Activated T-cell treated with anti-CD3 and anti-CD28 coated beads, Interleukin-2, amount 50 U/mL, for 4 hours (primary cell): ENCODE measurements at regions not wholly inside any gene's neighbourhood (a gene's known extent, or its start where the extent isn't known, plus 50 kb on each side); places are given as distances from the start of the nearest gene placed in this dataset.

ENCODE experiments used
- ATAC-seq, 2 donors: fragments of 200-7000 bp; cut with Tn5 transposase; one replicate each; pipeline ENCODE4 v1.10.0; 2021
- DNase-seq: peaks from one replicate; pipeline ENCODE4 v3.0.0-alpha.2; 2020
- H3K27me3 Mint-ChIP-seq: one replicate; pipeline ENCODE4 v1.8.0; 2021; ENCODE audit warnings: low read depth, mixed read lengths
- H3K36me3 Mint-ChIP-seq: one replicate; pipeline ENCODE4 v1.8.0; 2022; ENCODE audit warnings: mixed read lengths; ENCODE audit not compliant: insufficient read depth
- H3K4me1 Mint-ChIP-seq: one replicate; pipeline ENCODE4 v1.8.0; 2021; ENCODE audit warnings: low read depth, mixed read lengths
- H3K4me3 Mint-ChIP-seq: one replicate; pipeline ENCODE4 v1.8.0; 2021; ENCODE audit warnings: mild to moderate bottlenecking, moderate library complexity, mixed read lengths
- H3K9me3 Mint-ChIP-seq: one replicate; pipeline ENCODE4 v1.8.0; 2021; ENCODE audit warnings: mixed read lengths

GRCh38 chr21:35216996-35217395 lies 167.9 kb upstream of the RUNX1 start:
- Mint-ChIP-seq H3K4me1 (peaks cover 18% of the 10 kb centered on the region), H3K27me3 (no peaks in the 10 kb centered on the region), H3K36me3 (no peaks in the 10 kb centered on the region), H3K9me3 (no peaks in the 10 kb centered on the region), H3K4me3 (no peak overlapping the region)
- ATAC-seq: no peak
- no peak for DNase-seq

GRCh38 chr21:35215870-35216269 lies 166.8 kb upstream of the RUNX1 start:
- Mint-ChIP-seq H3K36me3 (no peaks in the 10 kb centered on the region), H3K4me3 (no peak overlapping the region), H3K4me1 (peaks cover 12% of the 10 kb centered on the region), H3K27me3 (no peaks in the 10 kb centered on the region), H3K9me3 (no peaks in the 10 kb centered on the region)
- no peak for ATAC-seq
- no peak for DNase-seq

GRCh38 chr21:35212393-35213127 lies 163.5 kb upstream of the RUNX1 start:
- H3K27me3 Mint-ChIP-seq: no peaks in the 10 kb centered on the region
- peaks cover 11% of the 10 kb centered on the region for H3K9me3 Mint-ChIP-seq
- H3K4me1 Mint-ChIP-seq: peaks cover 2% of the 10 kb centered on the region
- DNase-seq: no peak
- ATAC-seq: no peak
- no peaks in the 10 kb centered on the region for H3K36me3 Mint-ChIP-seq
- no peak overlapping the region for H3K4me3 Mint-ChIP-seq

GRCh38 chr21:35211782-35212181 lies 162.7 kb upstream of the RUNX1 start:
- H3K36me3 Mint-ChIP-seq: no peaks in the 10 kb centered on the region
- H3K4me1 Mint-ChIP-seq: peaks cover under 1% of the 10 kb centered on the region
- DNase-seq: no peak
- H3K9me3 Mint-ChIP-seq: peaks cover 11% of the 10 kb centered on the region
- ATAC-seq: no peak
- H3K4me3 Mint-ChIP-seq: no peak overlapping the region
- no peaks in the 10 kb centered on the region for H3K27me3 Mint-ChIP-seq

GRCh38 chr21:35210093-35210492 lies 161.0 kb upstream of the RUNX1 start:
- no peaks in the 10 kb centered on the region for H3K36me3 Mint-ChIP-seq
- DNase-seq (no peak), ATAC-seq (no peak)
- H3K4me3 Mint-ChIP-seq: no peak overlapping the region
- H3K9me3 Mint-ChIP-seq: peaks cover 11% of the 10 kb centered on the region
- H3K27me3 Mint-ChIP-seq: no peaks in the 10 kb centered on the region
- H3K4me1 Mint-ChIP-seq: peaks cover 15% of the 10 kb centered on the region

- peaks cover 11% of the 10 kb centered on the region for H3K9me3 Mint-ChIP-seq
- no peak overlapping the region for H3K4me3 Mint-ChIP-seq
- no peaks in the 10 kb centered on the region for H3K27me3 Mint-ChIP-seq
- ATAC-seq: no peak
- H3K36me3 Mint-ChIP-seq: no peaks in the 10 kb centered on the region
- H3K4me1 Mint-ChIP-seq: peaks cover 21% of the 10 kb centered on the region
- DNase-seq: no peak
These were observed 159.9 kb upstream of the RUNX1 start for GRCh38 chr21:35208810-35209517.

- DNase-seq (no peak), ATAC-seq (no peak)
- no peaks in the 10 kb centered on the region for H3K27me3 Mint-ChIP-seq
- H3K4me1 Mint-ChIP-seq: peaks cover 26% of the 10 kb centered on the region
- peaks cover 11% of the 10 kb centered on the region for H3K9me3 Mint-ChIP-seq
- no peaks in the 10 kb centered on the region for H3K36me3 Mint-ChIP-seq
- H3K4me3 Mint-ChIP-seq: no peak overlapping the region
These were observed 159.0 kb upstream of the RUNX1 start for GRCh38 chr21:35208104-35208503.

GRCh38 chr21:35207322-35207721 lies 158.2 kb upstream of the RUNX1 start:
- no peak for ATAC-seq
- peaks cover 26% of the 10 kb centered on the region for H3K4me1 Mint-ChIP-seq
- H3K4me3 Mint-ChIP-seq: no peak overlapping the region
- no peak for DNase-seq
- peaks cover 11% of the 10 kb centered on the region for H3K9me3 Mint-ChIP-seq
- H3K36me3 Mint-ChIP-seq: no peaks in the 10 kb centered on the region
- H3K27me3 Mint-ChIP-seq: no peaks in the 10 kb centered on the region

GRCh38 chr21:35206141-35207125 lies 157.3 kb upstream of the RUNX1 start:
- peak overlapping the region; percentile 43 for H3K4me3 Mint-ChIP-seq
- H3K36me3 Mint-ChIP-seq: no peaks in the 10 kb centered on the region
- ATAC-seq (peak in 1 of 2 donors; percentile 7), DNase-seq (no peak)
- peaks cover 11% of the 10 kb centered on the region for H3K9me3 Mint-ChIP-seq
- peaks cover 26% of the 10 kb centered on the region for H3K4me1 Mint-ChIP-seq
- H3K27me3 Mint-ChIP-seq: no peaks in the 10 kb centered on the region

- H3K4me3 Mint-ChIP-seq: peak overlapping the region; percentile 79
- peaks cover 26% of the 10 kb centered on the region for H3K4me1 Mint-ChIP-seq
- no peaks in the 10 kb centered on the region for H3K36me3 Mint-ChIP-seq
- H3K9me3 Mint-ChIP-seq: peaks cover 5% of the 10 kb centered on the region
- H3K27me3 Mint-ChIP-seq: no peaks in the 10 kb centered on the region
- peak; percentile 23 to 32 for ATAC-seq
- no peak for DNase-seq
These were observed 155.9 kb upstream of the RUNX1 start for GRCh38 chr21:35204850-35205541.

GRCh38 chr21:35204125-35204524 lies 155.0 kb upstream of the RUNX1 start:
- no peak for ATAC-seq
- Mint-ChIP-seq H3K36me3 (no peaks in the 10 kb centered on the region), H3K27me3 (no peaks in the 10 kb centered on the region), H3K4me1 (peaks cover 26% of the 10 kb centered on the region), H3K4me3 (no peak overlapping the region), H3K9me3 (no peaks in the 10 kb centered on the region)
- no peak for DNase-seq

GRCh38 chr21:35203093-35203977 lies 154.2 kb upstream of the RUNX1 start:
- no peaks in the 10 kb centered on the region for H3K9me3 Mint-ChIP-seq
- H3K36me3 Mint-ChIP-seq: no peaks in the 10 kb centered on the region
- peaks cover 28% of the 10 kb centered on the region for H3K4me1 Mint-ChIP-seq
- H3K4me3 Mint-ChIP-seq: no peak overlapping the region
- DNase-seq: no peak
- ATAC-seq: no peak
- H3K27me3 Mint-ChIP-seq: peaks cover under 1% of the 10 kb centered on the region

- H3K36me3 Mint-ChIP-seq: no peaks in the 10 kb centered on the region
- no peak for ATAC-seq
- no peak overlapping the region for H3K4me3 Mint-ChIP-seq
- H3K4me1 Mint-ChIP-seq: peaks cover 33% of the 10 kb centered on the region
- peaks cover 3% of the 10 kb centered on the region for H3K27me3 Mint-ChIP-seq
- no peak for DNase-seq
- no peaks in the 10 kb centered on the region for H3K9me3 Mint-ChIP-seq
These were observed 153.3 kb upstream of the RUNX1 start for GRCh38 chr21:35202431-35202830.
